Adrenal gland (tissue), 9 donors: ENCODE measurements at regions not wholly inside any gene's neighbourhood (a gene's known extent, or its start where the extent isn't known, plus 50 kb on each side); places are given as distances from the start of the nearest gene placed in this dataset.

ENCODE experiments used
- DNase-seq, 7 donors: peaks; one replicate each; pipeline ENCODE4 v3.0.0-alpha.2; 2019 to 2020
- H3K27ac ChIP-seq, 5 donors: fragments of 200-600 bp; sonication (generic) in 4 of 5; 1 replicate in 3 of 5; 2 replicates in 2 of 5; pipeline versions ENCODE4 v1.5.1 to v1.8.0; 2016 to 2020; ENCODE audit warnings: mild to moderate bottlenecking in 1 of 5
- H3K27me3 ChIP-seq: fragments of 200-600 bp; 2 replicates; pipeline ENCODE4 v1.8.0; 2021
- H3K36me3 ChIP-seq, 2 donors: fragments of 200-600 bp; replicated peaks in 1 of 2; 1 replicate in 1 of 2; 2 replicates in 1 of 2; pipeline versions ENCODE4 v1.5.1 to v1.8.0; 2018 to 2022
- H3K4me1 ChIP-seq, 2 donors: fragments of 200-600 bp; replicated peaks in 1 of 2; 1 replicate in 1 of 2; 2 replicates in 1 of 2; pipeline versions ENCODE4 v1.5.1 to v1.8.0; 2018 to 2021
- H3K4me3 ChIP-seq, 4 donors: fragments of 200-600 bp; sonication (generic) in 3 of 4; one replicate each; pipeline ENCODE4 v1.5.1; 2016 to 2018
- H3K9me3 ChIP-seq, 3 donors: fragments of 200-600 bp; sonication (generic) in 1 of 3; replicated peaks in 1 of 3; 1 replicate in 2 of 3; 2 replicates in 1 of 3; pipeline versions ENCODE4 v1.5.1 to v1.8.0; 2016 to 2021
- POLR2A ChIP-seq, 2 donors: fragments of 450-650 bp; IDR thresholded peaks; one replicate each; pipeline ENCODE4 v1.6.1; 2017; ENCODE audit warnings: antibody characterized with exemption in 2 of 2, mild to moderate bottlenecking in 2 of 2, moderate library complexity in 1 of 2
- WGBS, 4 donors: extraction: QIAGEN DNeasy Blood & Tissue Kit in 2 of 4; methylation state at CpG; one replicate each; pipeline versions ENCODE4 v1.1.5 to v1.1.7; 2013 to 2017; 5-methylcytosine and 5-hydroxymethylcytosine counted together
- intact Hi-C, 2 donors: fragments of 100-400 bp; cut with DNase I; formaldehyde crosslinking; loops; one replicate each; pipeline versions ENCODE4 v1.14.1 to v1.15.0; 2022 to 2023
- TF ChIP-seq, protein P1 (sequence below), 6 experiments: fragments of 450-650 bp in 4 of 6; fragments of 200-600 bp in 2 of 6; sonication (generic) in 1 of 6; IDR thresholded peaks; 1 replicate in 5 of 6; 2 replicates in 1 of 6; pipeline versions ENCODE4 v1.5.1 to v1.8.0; 2016 to 2021; ENCODE audit warnings: antibody characterized with exemption in 6 of 6, mild to moderate bottlenecking in 2 of 6, moderate library complexity in 1 of 6
- donor health status: healthy with polysubstance abuse.
- donor health status: Bipolar disorder and iron deficiency.
- donor health status: DM: yes; HTN: yes; CAD: no.
- donor health status: DM: no; HTN: no; CAD: no.
- donor health status: DM: no; HTN: no; CAD: no.

GRCh38 chr9:93896093-93896492 lies 59.1 kb downstream of the BARX1 start:
- intact Hi-C loops = no loop called here
- Histone ChIP-seq H3K27ac (no peak overlapping the region), H3K9me3 (no peaks in the 10 kb centered on the region), H3K4me1 (no peaks in the 10 kb centered on the region), H3K27me3 (no peaks in the 10 kb centered on the region), H3K4me3 (no peak overlapping the region), H3K36me3 (no peaks in the 10 kb centered on the region)
- DNase-seq = peak in 2 of 7 donors; percentile 3 to 13
- 80 to 93% (median 90%) methylated on average over 5 to 6 of the region's 6 CpGs for WGBS, 4 donors
- TF ChIP-seq, protein P1, sequence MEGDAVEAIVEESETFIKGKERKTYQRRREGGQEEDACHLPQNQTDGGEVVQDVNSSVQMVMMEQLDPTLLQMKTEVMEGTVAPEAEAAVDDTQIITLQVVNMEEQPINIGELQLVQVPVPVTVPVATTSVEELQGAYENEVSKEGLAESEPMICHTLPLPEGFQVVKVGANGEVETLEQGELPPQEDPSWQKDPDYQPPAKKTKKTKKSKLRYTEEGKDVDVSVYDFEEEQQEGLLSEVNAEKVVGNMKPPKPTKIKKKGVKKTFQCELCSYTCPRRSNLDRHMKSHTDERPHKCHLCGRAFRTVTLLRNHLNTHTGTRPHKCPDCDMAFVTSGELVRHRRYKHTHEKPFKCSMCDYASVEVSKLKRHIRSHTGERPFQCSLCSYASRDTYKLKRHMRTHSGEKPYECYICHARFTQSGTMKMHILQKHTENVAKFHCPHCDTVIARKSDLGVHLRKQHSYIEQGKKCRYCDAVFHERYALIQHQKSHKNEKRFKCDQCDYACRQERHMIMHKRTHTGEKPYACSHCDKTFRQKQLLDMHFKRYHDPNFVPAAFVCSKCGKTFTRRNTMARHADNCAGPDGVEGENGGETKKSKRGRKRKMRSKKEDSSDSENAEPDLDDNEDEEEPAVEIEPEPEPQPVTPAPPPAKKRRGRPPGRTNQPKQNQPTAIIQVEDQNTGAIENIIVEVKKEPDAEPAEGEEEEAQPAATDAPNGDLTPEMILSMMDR (IDR thresholded peaks at IDR 0.05) = no peak
- TF ChIP-seq POLR2A (IDR thresholded peaks at IDR 0.05) = no peak

DNA sequence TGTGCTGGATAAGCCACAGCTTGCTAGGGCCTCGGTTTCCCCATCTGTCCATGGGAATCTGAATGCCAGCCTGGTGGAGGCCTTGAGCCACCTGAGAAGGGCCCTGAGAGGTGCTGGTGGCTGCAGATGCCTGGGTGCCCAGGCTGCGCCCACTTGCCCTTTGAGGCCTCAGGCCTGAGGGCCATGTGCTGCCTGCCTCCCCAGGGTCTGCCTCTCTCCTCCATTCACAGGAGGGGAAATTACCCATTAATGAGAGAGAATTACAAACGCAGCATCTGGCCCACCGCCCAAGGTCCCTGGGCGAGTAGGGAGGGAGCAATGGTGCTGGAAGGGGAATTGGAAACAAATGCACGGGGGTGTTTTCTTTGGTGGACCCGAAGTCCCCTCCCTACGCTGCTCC lies 59.6 kb downstream of the BARX1 start:
- H3K36me3 ChIP-seq = no peaks in the 10 kb centered on the region
- intact Hi-C loops = no loop called here
- DNase-seq = no peak
- TF ChIP-seq, protein P1 (IDR thresholded peaks at IDR 0.05) = no peak
- TF ChIP-seq POLR2A (IDR thresholded peaks at IDR 0.05) = no peak
- H3K27me3 ChIP-seq = no peaks in the 10 kb centered on the region
- no peaks in the 10 kb centered on the region for H3K4me1 ChIP-seq
- H3K27ac ChIP-seq = no peak overlapping the region
- WGBS, 4 donors = 49 to 57% (median 53%) methylated on average over 7 to 8 of the region's 8 CpGs
- no peaks in the 10 kb centered on the region for H3K9me3 ChIP-seq
- H3K4me3 ChIP-seq = no peak overlapping the region

DNA sequence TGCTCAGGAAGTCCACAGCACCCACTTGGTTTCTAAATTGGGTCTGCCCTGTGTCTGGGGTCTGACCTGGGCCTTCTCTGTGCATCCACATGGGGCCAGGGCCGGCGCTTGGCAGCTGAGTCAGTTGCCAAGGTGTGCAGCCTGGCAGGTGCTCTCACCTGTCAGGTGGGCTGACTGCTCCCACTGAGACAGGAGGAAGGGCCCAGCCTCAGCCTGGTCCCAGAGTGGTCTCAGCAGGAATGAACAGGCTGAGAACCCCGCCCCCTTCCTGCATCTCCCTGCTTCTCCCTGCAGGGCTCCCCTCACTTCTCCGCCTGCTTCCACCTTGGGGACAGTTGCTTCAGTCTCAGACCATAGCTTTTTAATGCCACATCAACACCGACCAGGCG lies 60.5 kb downstream of the BARX1 start:
- DNase-seq = peak in 2 of 7 donors; percentile 6 to 17
- Histone ChIP-seq H3K4me3 (no peak overlapping the region), H3K27me3 (no peaks in the 10 kb centered on the region), H3K27ac (no peak overlapping the region), H3K4me1 (no peaks in the 10 kb centered on the region), H3K9me3 (no peaks in the 10 kb centered on the region), H3K36me3 (no peaks in the 10 kb centered on the region)
- WGBS, 4 donors = 88 to 99% (median 94%) methylated on average over 5 to 6 of the region's 6 CpGs
- intact Hi-C loops = no loop called here
- TF ChIP-seq POLR2A (IDR thresholded peaks at IDR 0.05) = no peak
- TF ChIP-seq, protein P1 (IDR thresholded peaks at IDR 0.05) = no peak

- Histone ChIP-seq H3K4me3 (no peak overlapping the region), H3K4me1 (no peaks in the 10 kb centered on the region), H3K9me3 (no peaks in the 10 kb centered on the region), H3K27me3 (no peaks in the 10 kb centered on the region), H3K36me3 (no peaks in the 10 kb centered on the region), H3K27ac (no peak overlapping the region)
- intact Hi-C loops = no loop called here
- TF ChIP-seq, protein P1 (IDR thresholded peaks at IDR 0.05) = no peak
- no peak for TF ChIP-seq POLR2A (IDR thresholded peaks at IDR 0.05)
- 48 to 63% (median 58%) methylated on average over 4 to 15 of the region's 15 CpGs for WGBS, 4 donors
- DNase-seq = peak in 2 of 7 donors; percentile 3 to 25
Measured at GRCh38 chr9:93893899-93894690, 61.1 kb downstream of the BARX1 start.
